NOMO-1 treated with dmso at 0.1 percent for 144 hours (cell line): ENCODE measurements at regions not wholly inside any gene's neighbourhood (a gene's known extent, or its start where the extent isn't known, plus 50 kb on each side); places are given as distances from the start of the nearest gene placed in this dataset.

Experiments used
- DNase-seq: peaks from one replicate; lab custom pipeline; 2025; ENCODE audit not compliant: unreplicated experiment; lab: John Stamatoyannopoulos, UW

DNA sequence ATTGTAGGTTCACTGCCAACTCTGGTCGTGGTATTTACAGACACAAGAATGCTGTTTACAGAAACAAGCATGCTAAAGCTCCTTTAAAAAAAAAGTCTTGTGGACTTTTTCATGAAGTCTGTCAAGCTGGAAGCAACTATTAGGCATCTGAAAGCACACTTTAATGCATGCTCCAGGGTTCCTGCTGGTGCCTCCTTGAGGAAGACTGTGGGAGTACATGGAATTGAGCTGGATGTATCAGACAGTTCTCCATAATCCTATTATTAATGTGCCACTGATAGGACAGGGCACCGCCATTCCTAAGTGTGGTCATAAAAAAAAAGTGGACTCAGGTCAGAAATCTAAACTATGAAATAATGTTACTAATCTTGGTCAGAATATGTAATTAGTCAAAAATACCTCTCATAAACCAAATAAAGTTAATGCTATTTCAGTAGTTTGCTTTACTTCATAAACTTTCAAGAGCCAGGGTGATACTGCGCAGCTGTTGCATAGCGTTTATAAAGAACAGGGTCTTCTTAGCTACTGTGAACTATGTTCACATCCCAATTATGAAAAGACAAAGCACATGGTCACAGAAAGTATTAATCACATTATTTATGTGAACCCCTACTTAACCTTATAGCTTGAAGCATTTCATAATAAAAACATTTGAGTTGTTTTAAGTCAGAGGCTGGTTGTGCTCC, 390.8 kb upstream of the PTGER4 start:
- no peak for DNase-seq

DNA sequence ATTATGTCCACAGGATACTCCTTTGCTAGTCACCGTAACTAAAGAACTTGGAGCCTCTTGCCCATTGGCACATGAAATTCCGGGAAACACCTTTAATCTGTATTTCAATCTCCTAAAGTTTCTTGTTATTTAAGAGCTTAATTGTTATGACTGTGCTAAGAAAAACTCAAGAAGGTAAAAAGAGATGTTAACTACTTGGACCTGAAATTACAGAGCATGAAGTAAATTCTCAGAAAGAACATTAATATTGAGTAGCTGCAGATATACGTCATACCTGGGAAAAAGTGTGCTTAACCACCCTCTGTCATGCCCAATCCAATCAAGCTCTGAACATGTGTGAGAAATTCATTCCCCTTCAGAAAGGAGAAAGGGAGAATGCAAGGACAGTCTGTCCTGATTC, 394.9 kb upstream of the PTGER4 start:
- DNase-seq = no peak

DNA sequence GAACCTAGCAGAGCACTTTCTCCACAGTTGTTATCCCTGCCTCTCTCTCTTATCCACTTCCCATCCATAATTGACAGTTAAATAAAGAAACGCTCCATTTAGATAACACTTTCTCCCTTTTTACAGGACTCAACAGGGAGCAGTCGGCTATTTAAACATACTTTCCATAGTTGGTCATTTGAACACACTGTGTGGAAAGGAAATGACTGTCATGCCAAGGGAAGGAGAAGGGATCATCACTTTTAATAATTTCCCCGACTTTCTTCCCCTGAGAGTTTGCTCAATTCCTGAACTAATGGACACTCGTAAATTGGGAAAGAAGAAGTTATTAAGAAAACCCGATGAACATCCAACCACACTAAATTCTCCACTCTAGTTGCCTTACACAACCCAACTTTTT, 400.8 kb upstream of the PTGER4 start:
- no peak for DNase-seq

DNA sequence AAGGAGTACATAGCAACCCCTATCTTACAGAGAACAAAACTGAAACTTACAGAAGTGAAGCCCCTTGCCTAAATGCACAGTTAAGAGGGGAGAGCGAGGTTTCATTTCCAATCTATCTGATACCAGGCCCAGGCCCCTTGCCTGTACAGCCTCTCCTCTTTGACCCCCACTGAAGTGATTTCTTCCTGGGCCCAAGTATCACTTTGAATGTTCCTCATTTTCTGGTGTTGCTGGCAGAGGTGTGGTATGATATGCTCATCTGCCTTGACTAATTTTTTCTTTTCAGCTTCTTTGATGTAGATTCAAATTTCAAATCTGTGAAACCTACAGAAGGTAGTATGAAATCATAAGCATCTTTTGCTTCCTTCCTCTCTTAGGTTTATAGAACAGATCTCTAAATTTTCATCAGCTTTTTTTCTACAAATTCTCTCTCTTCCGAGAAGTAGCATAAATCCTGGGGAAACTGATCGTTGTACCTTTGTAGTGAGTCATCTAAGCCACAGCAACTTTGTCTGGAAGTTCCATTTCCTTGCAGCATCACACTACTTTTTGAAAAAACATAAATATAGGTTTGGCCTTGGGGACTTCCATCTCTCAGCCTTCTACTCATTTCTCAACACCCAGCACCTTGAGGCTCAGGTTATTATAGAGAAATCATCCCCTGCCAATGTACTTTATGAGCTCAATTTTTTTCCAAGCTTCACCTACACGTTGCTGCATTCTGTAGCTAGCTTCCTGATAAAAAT, 402.4 kb upstream of the PTGER4 start:
- DNase-seq = no peak

DNA sequence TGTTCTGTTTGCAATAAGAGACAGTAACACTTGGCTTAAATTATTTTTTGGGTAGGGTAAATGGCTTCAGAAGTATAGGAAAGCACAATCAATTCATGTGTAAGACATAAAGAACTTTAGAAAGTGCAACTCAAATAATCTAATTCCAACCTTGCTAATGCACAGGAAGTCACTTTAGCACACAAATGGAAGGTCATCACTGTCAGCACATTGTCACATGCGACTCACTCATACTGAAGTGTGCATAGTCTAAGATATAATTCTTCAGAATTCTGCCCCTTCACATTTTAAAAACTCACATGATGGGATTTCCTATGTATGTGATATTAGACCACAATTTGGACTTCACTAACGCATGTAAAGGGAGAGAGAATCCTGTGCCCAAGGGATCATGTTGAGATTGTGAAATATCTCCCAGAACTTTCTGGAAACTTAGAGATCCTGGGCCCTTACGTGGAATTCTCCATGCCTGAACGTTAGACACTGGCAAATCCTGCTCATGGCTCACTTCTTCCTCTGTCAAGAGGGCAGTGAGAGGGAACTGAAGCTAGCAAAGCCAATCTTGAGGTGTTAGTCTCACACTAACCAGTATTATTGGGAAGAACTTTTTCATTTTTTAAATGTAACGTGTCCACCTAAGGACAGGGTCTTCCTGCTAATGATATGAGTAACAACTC, 403.2 kb upstream of the PTGER4 start:
- DNase-seq = no peak

DNA sequence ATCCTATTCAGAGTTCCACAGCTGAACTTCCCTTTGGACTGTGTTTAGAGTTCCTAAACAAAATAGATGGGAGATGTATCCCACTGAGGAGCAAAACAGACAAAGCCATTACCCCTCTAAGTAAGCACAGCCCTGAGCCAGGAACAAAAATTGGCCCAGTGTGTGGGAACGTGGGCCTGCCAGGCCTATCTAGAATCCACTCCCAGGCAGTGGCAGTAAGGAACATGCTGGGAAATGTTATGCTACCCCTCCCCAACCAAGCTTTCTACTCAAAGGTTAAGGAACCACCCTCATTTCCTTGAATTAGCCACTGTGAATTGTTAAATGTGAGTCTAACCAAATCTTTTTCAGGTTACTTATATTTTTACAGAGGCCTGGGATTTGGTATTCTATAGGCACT, 405.1 kb upstream of the PTGER4 start:
- DNase-seq = no peak

DNA sequence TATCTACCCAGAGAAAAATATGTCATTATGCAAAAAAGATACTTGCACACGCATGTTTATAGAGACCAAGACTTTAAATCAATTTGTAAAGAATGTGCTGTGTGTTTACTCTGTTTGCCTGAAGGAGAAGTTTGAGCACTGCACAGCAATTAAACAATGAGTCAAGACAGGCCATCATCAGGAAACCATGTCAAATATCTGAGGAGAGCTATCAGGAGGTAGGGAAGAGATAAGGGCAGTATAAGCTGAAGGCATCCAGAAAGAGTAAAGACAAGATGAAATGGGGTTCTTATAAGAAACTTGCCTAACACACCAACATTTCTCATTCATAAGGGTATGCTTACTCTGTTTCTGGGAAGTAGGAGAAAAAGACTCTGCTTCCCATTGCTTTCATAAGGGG, 405.8 kb upstream of the PTGER4 start:
- no peak for DNase-seq

DNA sequence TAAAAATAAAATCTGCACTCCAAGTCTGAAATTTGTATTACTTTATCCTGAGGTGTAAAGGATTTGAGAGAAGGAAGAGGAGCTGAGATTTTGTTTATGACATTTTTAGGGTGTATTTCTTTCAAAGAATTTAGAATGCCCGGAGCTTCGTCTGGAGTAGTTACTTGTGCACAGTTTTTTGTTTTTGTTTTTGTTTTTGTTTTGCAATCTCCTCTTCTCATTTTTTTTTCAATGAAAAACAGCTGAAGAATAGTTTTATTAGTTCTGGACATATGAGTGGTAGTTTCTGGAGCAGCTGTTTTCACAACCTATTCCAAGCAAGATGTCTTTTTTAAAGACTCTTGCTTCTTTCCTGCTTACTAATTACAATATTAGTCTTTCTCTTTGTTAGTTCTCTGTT, 408.2 kb upstream of the PTGER4 start:
- no peak for DNase-seq

DNA sequence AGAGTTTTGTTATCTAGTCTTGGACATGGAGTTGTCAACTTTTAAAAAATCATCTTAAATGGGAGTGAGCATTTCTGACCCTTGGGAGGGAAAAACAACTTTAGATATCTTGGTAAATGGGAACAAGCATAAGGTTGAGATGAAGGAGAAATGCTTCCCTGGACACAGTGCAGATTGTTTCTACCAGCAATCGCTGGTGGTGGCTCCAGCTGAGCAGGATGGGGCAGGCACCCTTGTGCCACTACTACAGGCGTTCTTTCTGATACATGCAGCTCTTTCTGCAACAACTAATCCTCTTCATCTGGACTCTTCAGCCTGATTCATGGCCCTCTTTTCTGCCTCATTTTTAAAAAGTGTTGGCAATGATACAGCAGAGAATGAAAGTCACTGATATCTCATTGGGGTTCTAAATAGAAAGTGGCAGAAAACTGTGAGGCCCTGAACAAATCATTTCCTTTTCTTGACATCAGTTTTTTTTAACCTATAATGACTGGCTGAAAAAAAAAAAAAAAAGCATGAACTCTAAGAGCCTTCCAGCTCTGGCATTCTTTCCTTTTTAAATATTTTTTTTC, 409.4 kb upstream of the PTGER4 start:
- DNase-seq = no peak

DNA sequence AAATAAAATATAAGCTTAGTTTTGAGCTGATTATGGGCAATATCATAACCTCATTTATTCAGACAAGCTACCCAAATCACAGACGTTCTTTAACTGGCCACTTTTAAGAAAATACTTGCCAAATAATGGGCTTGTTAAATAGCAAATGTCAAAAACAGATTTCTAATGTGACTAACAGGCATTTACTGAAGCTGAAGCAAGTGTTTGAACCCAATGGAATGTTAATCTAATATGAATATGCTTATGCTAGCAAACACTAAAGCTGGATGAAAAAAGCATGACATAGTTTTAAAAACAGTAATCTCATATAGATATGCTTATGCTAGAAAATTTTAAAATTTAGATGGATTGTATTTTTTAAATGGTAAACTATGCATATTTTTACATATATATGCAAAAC, 411.6 kb upstream of the PTGER4 start:
- DNase-seq = no peak

DNA sequence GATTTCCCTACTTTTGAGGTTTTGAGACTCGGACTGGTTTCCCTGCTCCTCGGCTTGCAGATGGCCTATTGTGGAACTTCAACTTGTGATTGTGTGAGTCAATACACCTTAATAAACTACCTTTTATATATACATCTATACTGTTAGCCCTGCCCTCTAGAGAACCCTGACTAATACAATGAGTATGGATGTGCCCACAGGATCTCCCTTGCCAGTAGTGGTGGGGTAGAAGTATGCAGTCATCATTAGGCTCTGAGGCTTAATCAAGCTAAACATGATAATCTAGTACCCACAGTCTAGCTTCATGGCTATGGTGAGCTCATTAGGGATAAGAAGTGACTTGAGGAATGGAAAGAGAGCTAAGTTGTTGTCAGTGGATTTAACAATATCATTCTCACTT, 412.8 kb upstream of the PTGER4 start:
- no peak for DNase-seq

DNA sequence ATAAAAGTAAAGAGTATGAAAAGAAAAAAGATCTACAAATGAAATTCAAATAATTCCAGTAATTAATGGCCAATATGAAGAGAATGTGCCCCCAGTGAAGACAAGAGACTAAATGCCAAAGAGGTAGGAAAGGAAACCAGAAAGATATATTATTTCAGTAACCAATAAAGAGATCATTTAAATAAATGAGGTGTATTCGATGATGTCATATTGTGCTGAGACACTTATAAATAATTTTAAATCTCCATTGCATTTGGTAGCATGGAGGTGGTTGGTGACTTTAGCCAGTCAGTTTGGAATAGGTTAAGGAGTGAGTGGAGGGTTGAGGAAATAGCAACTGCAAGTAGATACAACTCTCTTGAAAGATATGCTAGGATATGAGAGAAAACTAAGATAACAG, 417.7 kb upstream of the PTGER4 start:
- no peak for DNase-seq

DNA sequence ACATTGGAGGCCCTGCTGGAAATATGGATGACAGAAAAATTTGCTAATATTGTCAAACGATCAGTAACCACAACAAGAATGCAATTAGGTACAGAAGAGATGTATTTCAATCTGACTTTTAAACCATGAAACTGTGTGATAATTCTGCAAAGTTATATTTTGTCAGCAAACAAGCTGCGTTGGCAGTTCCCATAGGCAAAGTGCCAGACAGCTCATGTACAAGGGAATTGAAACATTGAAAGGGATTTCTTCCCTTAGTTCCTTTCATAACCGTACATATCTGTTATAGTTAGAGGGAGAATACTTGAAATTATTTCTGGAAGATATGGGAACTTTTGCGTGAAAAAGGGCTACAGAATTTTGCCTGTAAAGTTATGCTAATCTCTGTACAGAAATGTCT, 419.4 kb upstream of the PTGER4 start:
- no peak for DNase-seq

DNA sequence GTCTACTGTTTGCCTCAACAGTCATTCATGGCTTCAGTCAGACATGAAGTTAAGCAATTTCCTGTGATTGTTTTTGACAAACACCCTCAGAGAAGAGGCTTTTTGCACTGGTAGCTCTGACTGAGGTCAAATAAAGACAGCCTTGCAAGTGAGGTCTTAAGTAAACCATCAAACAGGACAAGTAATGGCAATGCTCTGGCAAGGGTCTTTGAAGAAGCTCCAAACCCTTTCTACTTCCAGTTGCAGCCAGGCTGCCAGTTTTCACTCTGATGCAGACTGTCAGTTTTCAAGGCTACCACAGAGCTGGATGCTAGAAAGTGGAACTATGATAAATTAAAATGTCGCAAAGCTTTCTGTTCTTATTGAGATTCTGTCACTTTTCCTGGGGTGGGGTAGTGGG, 421.5 kb upstream of the PTGER4 start:
- peak; percentile 69 for DNase-seq

DNA sequence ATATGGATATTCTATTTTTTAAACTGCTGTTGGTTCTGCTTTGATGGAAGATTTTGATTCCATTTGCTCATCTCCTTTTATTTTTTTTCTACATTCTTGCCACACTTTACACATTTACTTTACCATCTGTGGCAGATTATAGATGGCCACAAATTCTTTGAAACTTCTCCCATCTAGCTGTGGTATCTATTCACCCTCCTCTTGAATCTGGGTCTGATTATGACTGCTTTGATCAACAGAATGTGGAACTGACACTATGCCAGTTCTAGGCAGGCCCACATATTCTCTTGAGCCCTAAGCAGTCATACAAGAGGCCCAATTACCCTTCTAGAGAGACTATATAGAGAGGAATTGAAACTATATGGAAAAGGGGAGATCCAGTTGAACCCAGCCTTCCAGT, 439.0 kb upstream of the PTGER4 start:
- DNase-seq = no peak

DNA sequence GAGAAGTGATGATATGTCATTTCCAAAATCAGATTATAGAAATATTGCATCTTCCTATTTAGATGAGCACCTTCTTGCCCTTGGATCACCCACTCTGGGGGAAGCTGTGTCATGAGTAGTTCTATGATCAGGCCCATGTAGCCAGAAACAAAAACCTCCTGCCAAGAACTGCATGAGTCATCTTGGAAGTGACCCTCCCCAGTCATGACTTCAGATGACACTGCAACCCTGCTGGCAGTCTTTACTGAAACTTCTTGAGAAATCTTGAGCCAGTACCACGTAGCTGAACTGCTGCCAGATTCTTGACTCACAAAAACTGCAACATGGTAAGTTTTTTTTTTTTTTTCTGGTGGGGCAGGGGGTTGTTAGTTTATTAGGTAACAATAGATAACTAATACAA, 439.6 kb upstream of the PTGER4 start:
- DNase-seq = no peak

DNA sequence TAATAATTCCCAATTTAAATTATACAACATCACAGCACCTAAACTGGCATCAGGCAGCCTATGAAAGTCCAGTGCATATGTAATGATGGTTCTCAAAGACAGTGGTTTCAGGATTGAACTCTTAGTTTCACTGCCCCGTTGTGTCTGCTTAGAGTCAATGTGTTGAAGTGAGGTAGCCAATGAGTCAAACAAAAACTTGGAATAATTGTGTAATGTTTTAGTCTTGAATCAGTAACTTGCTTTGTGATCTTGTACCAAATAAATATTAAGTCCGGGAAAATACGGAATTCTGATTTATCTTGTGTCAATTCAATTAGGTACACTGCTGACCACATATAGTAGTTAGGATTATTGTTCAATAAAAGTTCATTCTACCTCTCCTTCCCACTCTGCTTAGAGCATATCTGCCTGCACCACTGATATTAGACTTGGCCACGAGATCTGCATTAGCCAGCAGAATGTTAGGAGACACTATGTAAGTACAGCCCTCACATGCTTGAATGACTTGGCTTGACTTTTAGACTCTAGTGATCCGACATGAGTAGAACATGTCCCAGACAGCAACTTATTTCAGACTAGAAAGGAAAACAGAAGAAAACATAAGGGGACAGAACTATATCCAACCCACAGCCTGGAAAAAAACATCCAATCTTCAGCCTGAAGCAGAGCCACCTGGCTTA, 441.5 kb upstream of the PTGER4 start:
- DNase-seq = no peak

DNA sequence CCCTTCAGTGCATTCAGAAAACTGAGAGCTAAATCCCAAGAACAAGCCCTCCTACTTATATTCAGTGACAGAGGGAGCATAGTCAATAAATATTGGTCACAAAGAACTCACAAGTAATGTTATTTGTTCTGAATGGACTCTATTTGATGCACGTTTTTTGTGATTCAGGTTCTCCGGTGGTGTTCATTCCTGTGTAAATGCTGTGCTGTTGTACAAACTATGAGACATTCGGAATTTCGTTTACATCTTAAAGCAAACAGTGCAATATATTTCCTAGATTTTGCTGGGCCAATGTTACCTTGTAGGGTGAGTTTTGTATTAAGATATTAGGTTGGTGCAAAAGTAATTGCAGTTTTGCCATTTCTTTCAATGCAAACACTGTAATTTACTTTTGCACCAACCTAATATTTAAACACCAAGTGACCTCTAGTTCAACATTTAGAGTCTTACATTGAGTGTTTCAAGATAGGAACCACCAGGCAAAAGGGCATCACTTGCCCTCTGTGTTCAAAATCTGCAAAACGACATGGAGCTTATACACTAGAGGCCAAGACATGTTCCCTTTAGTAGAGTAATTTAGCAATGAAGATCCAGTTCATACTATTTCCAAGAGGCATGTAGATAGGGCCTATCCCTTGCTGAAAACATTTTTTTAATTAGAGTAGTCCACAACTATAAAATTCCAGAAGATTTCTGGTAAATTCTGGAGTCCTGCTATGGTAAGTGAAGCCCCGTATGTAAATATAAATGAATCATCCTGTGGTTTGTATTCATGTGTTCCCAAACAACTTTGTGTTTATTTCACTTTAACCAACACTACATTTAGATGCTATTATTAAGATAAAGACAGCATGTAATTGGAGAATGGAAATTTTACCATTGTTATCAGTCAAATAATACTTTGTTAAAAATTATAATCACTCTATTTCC, 444.0 kb upstream of the PTGER4 start:
- no peak for DNase-seq

DNA sequence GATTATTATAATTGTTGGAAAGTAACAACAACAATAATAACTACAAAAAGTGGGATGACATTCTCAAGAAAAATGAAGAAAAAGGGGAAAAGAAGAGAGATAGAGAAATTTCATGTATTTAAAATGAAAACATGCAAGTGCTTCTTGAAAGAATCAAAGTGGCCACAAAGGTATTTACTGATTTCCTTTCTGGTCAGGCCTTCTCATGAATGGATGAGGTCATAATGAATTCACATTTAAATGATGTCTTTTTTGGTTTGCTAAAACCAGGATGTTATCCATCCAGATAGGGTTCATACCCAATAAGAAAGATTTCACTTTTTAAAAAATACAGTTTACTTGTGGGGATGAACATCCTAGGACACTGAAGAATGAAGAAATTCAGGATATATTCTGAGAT, 446.4 kb upstream of the PTGER4 start:
- no peak for DNase-seq

DNA sequence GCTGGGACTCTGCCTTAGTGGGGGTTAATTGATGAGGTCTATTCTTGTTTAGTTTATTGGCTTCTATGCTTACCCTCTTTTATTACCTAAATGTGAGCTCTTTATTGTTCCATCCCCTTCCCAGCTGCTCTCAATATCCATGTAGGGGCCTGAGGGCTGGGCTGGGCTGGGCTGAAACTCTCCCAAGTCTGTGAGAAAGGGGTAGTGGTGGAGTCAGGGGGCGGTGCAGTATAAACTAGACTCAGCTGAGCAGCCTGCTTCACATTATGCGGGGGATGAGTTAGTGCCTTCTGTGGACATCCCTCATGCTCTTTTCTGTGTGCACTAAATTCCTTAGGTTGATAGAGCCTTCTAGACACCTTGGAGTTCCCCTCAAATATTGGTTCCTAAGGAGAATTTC, 451.8 kb upstream of the PTGER4 start:
- DNase-seq = no peak
